Ascending aorta (tissue), 2 donors: ENCODE measurements at regions not wholly inside any gene's neighbourhood (a gene's known extent, or its start where the extent isn't known, plus 50 kb on each side); places are given as distances from the start of the nearest gene placed in this dataset.

Source experiments
- DNase-seq, 2 donors: peaks; one replicate each; pipeline ENCODE4 v3.0.0-alpha.2; 2019; ENCODE audit warnings: low spot score in 2 of 2
- H3K27ac ChIP-seq, 2 donors: fragments of 200-600 bp; sonication (generic); one replicate each; pipeline ENCODE4 v1.5.1; 2016 to 2017; ENCODE audit warnings: mild to moderate bottlenecking in 1 of 2
- H3K27me3 ChIP-seq: fragments of 200-600 bp; sonication (generic); one replicate; pipeline ENCODE4 v1.5.1; 2017
- H3K36me3 ChIP-seq, 2 donors: fragments of 200-600 bp; sonication (generic); one replicate each; pipeline ENCODE4 v1.5.1; 2016
- H3K4me1 ChIP-seq, 2 donors: fragments of 200-600 bp; sonication (generic); one replicate each; pipeline ENCODE4 v1.5.1; 2016 to 2017; ENCODE audit warnings: mild to moderate bottlenecking in 1 of 2
- H3K4me3 ChIP-seq, 2 donors: fragments of 200-600 bp; sonication (generic); one replicate each; pipeline ENCODE4 v1.5.1; 2016 to 2017; ENCODE audit warnings: mild to moderate bottlenecking in 1 of 2
- H3K9me3 ChIP-seq, 2 donors: fragments of 200-600 bp; sonication (generic); one replicate each; pipeline ENCODE4 v1.5.1; 2016
- CTCF ChIP-seq, 3 experiments: fragments of 200-600 bp in 2 of 3; fragments of 450-650 bp in 1 of 3; sonication (generic) in 2 of 3; IDR thresholded peaks; one replicate each; pipeline ENCODE4 v1.5.1; 2016 to 2019; ENCODE audit warnings: antibody characterized with exemption in 3 of 3, mild to moderate bottlenecking in 1 of 3, moderate library complexity in 1 of 3
- intact Hi-C: fragments of 100-400 bp; cut with DNase I; formaldehyde crosslinking; loops from one replicate; pipeline ENCODE4 v1.15.1; 2023

GRCh38 chr2:146123256-146123655, 1603.3 kb upstream of the ZEB2 start:
- H3K36me3 ChIP-seq = no peaks in the 10 kb centered on the region
- DNase-seq = no peak

GRCh38 chr2:146119586-146119985, 1599.7 kb upstream of the ZEB2 start:
- Histone ChIP-seq H3K4me1 (no peaks in the 10 kb centered on the region), H3K36me3 (no peaks in the 10 kb centered on the region), H3K27ac (no peak overlapping the region), H3K9me3 (no peaks in the 10 kb centered on the region), H3K27me3 (no peaks in the 10 kb centered on the region), H3K4me3 (no peak overlapping the region)
- TF ChIP-seq CTCF (IDR thresholded peaks at IDR 0.05) = no peak
- DNase-seq = no peak
- intact Hi-C loops = no loop called here

More at GRCh38 chr2:146123256-146123655, 1603.3 kb upstream of the ZEB2 start:
- no peak overlapping the region for H3K4me3 ChIP-seq
- TF ChIP-seq CTCF (IDR thresholded peaks at IDR 0.05) = no peak
- no peaks in the 10 kb centered on the region for H3K4me1 ChIP-seq
- H3K27me3 ChIP-seq = no peaks in the 10 kb centered on the region
- intact Hi-C loops = no loop called here
- no peak overlapping the region for H3K27ac ChIP-seq
- no peaks in the 10 kb centered on the region for H3K9me3 ChIP-seq

GRCh38 chr2:146108993-146109392, 1589.1 kb upstream of the ZEB2 start:
- Histone ChIP-seq H3K9me3 (no peaks in the 10 kb centered on the region), H3K27me3 (no peaks in the 10 kb centered on the region), H3K4me1 (no peaks in the 10 kb centered on the region), H3K4me3 (no peak overlapping the region), H3K36me3 (no peaks in the 10 kb centered on the region), H3K27ac (no peak overlapping the region)
- no peak for TF ChIP-seq CTCF (IDR thresholded peaks at IDR 0.05)
- intact Hi-C loops = no loop called here
- DNase-seq = no peak

GRCh38 chr2:146094185-146094584, 1574.3 kb upstream of the ZEB2 start:
- no peak for DNase-seq
- Histone ChIP-seq H3K4me3 (no peak overlapping the region), H3K27me3 (no peaks in the 10 kb centered on the region), H3K9me3 (peaks cover 4 to 13% of the 10 kb centered on the region in 2 donors), H3K36me3 (no peaks in the 10 kb centered on the region), H3K4me1 (no peaks in the 10 kb centered on the region), H3K27ac (no peak overlapping the region)
- TF ChIP-seq CTCF (IDR thresholded peaks at IDR 0.05) = no peak
- intact Hi-C loops = no loop called here

GRCh38 chr2:146081459-146081858, 1561.5 kb upstream of the ZEB2 start:
- intact Hi-C loops = no loop called here
- DNase-seq = no peak
- no peak for TF ChIP-seq CTCF (IDR thresholded peaks at IDR 0.05)
- H3K9me3 ChIP-seq = no peaks in the 10 kb centered on the region
- H3K4me1 ChIP-seq = no peaks in the 10 kb centered on the region
- no peak overlapping the region for H3K27ac ChIP-seq
- no peaks in the 10 kb centered on the region for H3K27me3 ChIP-seq
- H3K36me3 ChIP-seq = no peaks in the 10 kb centered on the region
- H3K4me3 ChIP-seq = no peak overlapping the region

- no peak for TF ChIP-seq CTCF (IDR thresholded peaks at IDR 0.05)
- H3K9me3 ChIP-seq = no peaks in the 10 kb centered on the region
- no peak overlapping the region for H3K27ac ChIP-seq
- no peak for DNase-seq
- no peaks in the 10 kb centered on the region for H3K27me3 ChIP-seq
- intact Hi-C loops = no loop called here
- no peak overlapping the region for H3K4me3 ChIP-seq
- no peaks in the 10 kb centered on the region for H3K36me3 ChIP-seq
- no peaks in the 10 kb centered on the region for H3K4me1 ChIP-seq
These were observed 1561.0 kb upstream of the ZEB2 start for GRCh38 chr2:146080925-146081324.
